CD4-positive, alpha-beta T cell treated with Interleukin-1 beta for 1 hour (primary cell): ENCODE measurements at regions not wholly inside any gene's neighbourhood (a gene's known extent, or its start where the extent isn't known, plus 50 kb on each side); places are given as distances from the start of the nearest gene placed in this dataset.

ENCODE experiments used
- DNase-seq, 2 donors: peaks; one replicate each; pipeline ENCODE4 v3.0.0-alpha.2; 2020 to 2022

- DNase-seq, result no peak
Observed at GRCh38 chr10:64454962-64455361, 933.8 kb downstream of the REEP3 start.

- DNase-seq, result no peak
Observed at GRCh38 chr10:64458306-64458705, 937.1 kb downstream of the REEP3 start.

GRCh38 chr10:64463406-64463805 lies 942.2 kb downstream of the REEP3 start:
- no peak for DNase-seq

- DNase-seq, result no peak
Observed at GRCh38 chr10:64465653-64466052, 944.5 kb downstream of the REEP3 start.

GRCh38 chr10:64468219-64468618 lies 947.0 kb downstream of the REEP3 start:
- DNase-seq, result no peak

GRCh38 chr10:64476506-64476905 lies 955.3 kb downstream of the REEP3 start:
- DNase-seq, result no peak

- no peak for DNase-seq
Observed at GRCh38 chr10:64477791-64478190, 956.6 kb downstream of the REEP3 start.

- DNase-seq, result no peak
Observed at GRCh38 chr10:64484811-64485330, 963.7 kb downstream of the REEP3 start.

GRCh38 chr10:64486149-64486548 lies 964.9 kb downstream of the REEP3 start:
- no peak for DNase-seq

- no peak for DNase-seq
Observed at GRCh38 chr10:64486901-64487300, 965.7 kb downstream of the REEP3 start.

- DNase-seq, result no peak
Observed at GRCh38 chr10:64494901-64495300, 973.7 kb downstream of the REEP3 start.

- DNase-seq, result no peak
Observed at GRCh38 chr10:64497306-64497705, 976.1 kb downstream of the REEP3 start.

GRCh38 chr10:64501807-64502206 lies 980.6 kb downstream of the REEP3 start:
- DNase-seq, result no peak

GRCh38 chr10:64502936-64503335 lies 981.7 kb downstream of the REEP3 start:
- no peak for DNase-seq

- DNase-seq, result no peak
Observed at GRCh38 chr10:64503429-64503828, 982.2 kb downstream of the REEP3 start.

GRCh38 chr10:64505501-64505900 lies 984.3 kb downstream of the REEP3 start:
- no peak for DNase-seq

- DNase-seq, result no peak
Observed at GRCh38 chr10:64506963-64507362, 985.8 kb downstream of the REEP3 start.

- no peak for DNase-seq
Observed at GRCh38 chr10:64507651-64508028, 986.4 kb downstream of the REEP3 start.

GRCh38 chr10:64508029-64508661 lies 986.9 kb downstream of the REEP3 start:
- DNase-seq, result no peak

- no peak for DNase-seq
Observed at GRCh38 chr10:64515970-64516699, 994.9 kb downstream of the REEP3 start.

GRCh38 chr10:64518456-64518855 lies 997.3 kb downstream of the REEP3 start:
- DNase-seq, result no peak

GRCh38 chr10:64519427-64519826 lies 998.2 kb downstream of the REEP3 start:
- DNase-seq, result no peak

- no peak for DNase-seq
Observed at GRCh38 chr10:64519831-64520230, 998.6 kb downstream of the REEP3 start.

GRCh38 chr10:64523065-64523759 lies 1002.0 kb downstream of the REEP3 start:
- DNase-seq, result no peak
